CD4-positive, alpha-beta T cell (primary cell): ENCODE measurements at regions not wholly inside any gene's neighbourhood (a gene's known extent, or its start where the extent isn't known, plus 50 kb on each side); places are given as distances from the start of the nearest gene placed in this dataset.
"Not testable (repeated sequence)": the region's sequence is repeated elsewhere in the genome, so short reads cannot be mapped to it uniquely, and the experiment has no call there.

Source experiments
- ATAC-seq: fragments of 200-7000 bp; cut with Tn5 transposase; one replicate; pipeline ENCODE4 v1.10.0; 2022; ENCODE audit warnings: mild to moderate bottlenecking; ENCODE audit not compliant: poor library complexity
- CTCF ChIA-PET: fragments of 350-600 bp; sonication (Branson Sonifier 250); formaldehyde crosslinking; loops from one replicate; lab custom pipeline; 2021; ENCODE audit warnings: antibody characterized with exemption, inconsistent platforms; lab: Charles Lee
- POLR2A ChIA-PET: fragments of 350-600 bp; sonication (Branson Sonifier 250); formaldehyde crosslinking; loops from one replicate; lab custom pipeline; 2021; ENCODE audit warnings: antibody characterized with exemption, inconsistent platforms; lab: Charles Lee
- DNase-seq, 14 experiments: peaks; one replicate each; pipeline ENCODE4 v3.0.0-alpha.2; 2013 to 2020; ENCODE audit warnings: mixed read lengths in 2 of 14
- H3K27ac ChIP-seq, 2 donors: one replicate each; pipeline versions ENCODE4 v1.5.1 to v1.7.0; 2013; ENCODE audit warnings: low read length in 2 of 2, low read depth in 1 of 2, mild to moderate bottlenecking in 1 of 2
- H3K27me3 ChIP-seq, 2 experiments: 1 replicate in 1 of 2; 2 replicates in 1 of 2; pipeline versions ENCODE4 v1.6.1 to v1.7.0; 2013; ENCODE audit warnings: low read length in 2 of 2, control low read depth in 1 of 2, mild to moderate bottlenecking in 1 of 2, moderate library complexity in 1 of 2; ENCODE audit not compliant: insufficient read depth in 2 of 2, control insufficient read depth in 1 of 2
- H3K36me3 ChIP-seq: one replicate; pipeline ENCODE4 v1.6.1; 2013; ENCODE audit warnings: low read length, control low read depth; ENCODE audit not compliant: insufficient read depth
- H3K4me1 ChIP-seq: one replicate; pipeline ENCODE4 v1.6.1; 2013; ENCODE audit warnings: low read length, control low read depth; ENCODE audit not compliant: insufficient read depth
- H3K4me3 ChIP-seq: one replicate; pipeline ENCODE4 v1.5.1; 2013; ENCODE audit warnings: mild to moderate bottlenecking, low read length, moderate library complexity
- H3K9me3 ChIP-seq, 2 experiments: 1 replicate in 1 of 2; 2 replicates in 1 of 2; pipeline versions ENCODE4 v1.6.1 to v1.7.0; 2013; ENCODE audit warnings: low read length in 2 of 2, mild to moderate bottlenecking in 2 of 2, control low read depth in 1 of 2, moderate library complexity in 1 of 2; ENCODE audit not compliant: control insufficient read depth in 1 of 2, insufficient read depth in 1 of 2
- H3K27ac Mint-ChIP-seq: one replicate; pipeline ENCODE4 v1.8.0; 2020; ENCODE audit warnings: mixed read lengths
- H3K27me3 Mint-ChIP-seq: one replicate; pipeline ENCODE4 v1.8.0; 2021; ENCODE audit warnings: mixed read lengths
- H3K36me3 Mint-ChIP-seq: one replicate; pipeline ENCODE4 v1.8.0; 2021; ENCODE audit warnings: low read depth, mixed read lengths
- H3K4me1 Mint-ChIP-seq: one replicate; pipeline ENCODE4 v1.8.0; 2021; ENCODE audit warnings: low read depth, mixed read lengths
- H3K4me3 Mint-ChIP-seq: one replicate; pipeline ENCODE4 v1.8.0; 2020; ENCODE audit warnings: mild to moderate bottlenecking, mixed read lengths
- H3K9me3 Mint-ChIP-seq: one replicate; pipeline ENCODE4 v1.8.0; 2020; ENCODE audit warnings: mixed read lengths
- CTCF ChIP-seq: fragments of 200-600 bp; IDR thresholded peaks from one replicate; pipeline ENCODE4 v1.8.0; 2022; ENCODE audit warnings: antibody characterized with exemption, mild to moderate bottlenecking
- intact Hi-C, 2 experiments: fragments of 100-400 bp; cut with DNase I in 1 of 2; cut with micrococcal nuclease in 1 of 2; formaldehyde crosslinking; loops; one replicate each; pipeline versions ENCODE4 v1.15.1 to v1.9.0; 2023 to 2025; cut with DNase I, micrococcal nuclease

- no peak overlapping the region for H3K27ac ChIP-seq
- H3K27me3 ChIP-seq, result no peaks in the 10 kb centered on the region
- H3K36me3 ChIP-seq, result no peaks in the 10 kb centered on the region
- Mint-ChIP-seq H3K27me3 (no peaks in the 10 kb centered on the region), H3K36me3 (no peaks in the 10 kb centered on the region), H3K4me3 (no peak overlapping the region), H3K4me1 (no peaks in the 10 kb centered on the region), H3K9me3 (no peaks in the 10 kb centered on the region), H3K27ac (no peak overlapping the region)
- POLR2A ChIA-PET, result no interaction called here
- no peaks in the 10 kb centered on the region for H3K9me3 ChIP-seq
- intact Hi-C loops, result no loop called here
- no peak overlapping the region for H3K4me3 ChIP-seq
- DNase-seq (no peak), ATAC-seq (no peak)
- no peak for TF ChIP-seq CTCF
- CTCF ChIA-PET, result interaction anchor here (1.2 kb wide), 1 partner anchor 135 kb away, joined by 3 read pairs; no protein-coding TSS in a partner anchor
- no peaks in the 10 kb centered on the region for H3K4me1 ChIP-seq
These were observed 197.6 kb downstream of the LAT start for GRCh38 chr16:29182501-29182900.

- H3K9me3 ChIP-seq, H3K27me3 Mint-ChIP-seq, intact Hi-C loops, H3K27ac ChIP-seq, H3K36me3 Mint-ChIP-seq, H3K36me3 ChIP-seq, ATAC-seq, H3K27ac Mint-ChIP-seq, H3K9me3 Mint-ChIP-seq, H3K4me3 ChIP-seq, POLR2A ChIA-PET, H3K4me1 ChIP-seq, H3K27me3 ChIP-seq, H3K4me3 Mint-ChIP-seq, H3K4me1 Mint-ChIP-seq: not testable (repeated sequence)
- CTCF ChIA-PET, result interaction anchor here (1.2 kb wide), 1 partner anchor 136 kb away, joined by 3 read pairs; no protein-coding TSS in a partner anchor
- peak in 1 of 14 experiments; percentile 26 for DNase-seq
These were observed 197.1 kb downstream of the LAT start for GRCh38 chr16:29181921-29182411.

- H3K27ac Mint-ChIP-seq, H3K4me1 Mint-ChIP-seq, H3K27me3 Mint-ChIP-seq, H3K4me1 ChIP-seq, H3K27me3 ChIP-seq, H3K36me3 Mint-ChIP-seq, H3K36me3 ChIP-seq, H3K4me3 Mint-ChIP-seq, ATAC-seq, H3K27ac ChIP-seq, H3K9me3 Mint-ChIP-seq, DNase-seq, POLR2A ChIA-PET, intact Hi-C loops, H3K4me3 ChIP-seq, H3K9me3 ChIP-seq: not testable (repeated sequence)
- CTCF ChIA-PET, result interaction anchor here (1.2 kb wide), 1 partner anchor 136 kb away, joined by 3 read pairs; no protein-coding TSS in a partner anchor
These were observed 196.5 kb downstream of the LAT start for GRCh38 chr16:29181254-29181780.

GRCh38 chr16:29180206-29180600, 195.4 kb downstream of the LAT start:
- H3K36me3 Mint-ChIP-seq, H3K4me1 ChIP-seq, ATAC-seq, H3K9me3 Mint-ChIP-seq, H3K27me3 Mint-ChIP-seq, H3K4me3 ChIP-seq, H3K27ac Mint-ChIP-seq, H3K36me3 ChIP-seq, H3K27me3 ChIP-seq, H3K4me3 Mint-ChIP-seq, CTCF ChIA-PET, POLR2A ChIA-PET, DNase-seq, H3K9me3 ChIP-seq, intact Hi-C loops, H3K4me1 Mint-ChIP-seq, H3K27ac ChIP-seq: not testable (repeated sequence)

GRCh38 chr16:29179401-29180205, 194.8 kb downstream of the LAT start:
- intact Hi-C loops, H3K27me3 ChIP-seq, H3K27ac ChIP-seq, H3K4me3 Mint-ChIP-seq, H3K9me3 Mint-ChIP-seq, H3K4me1 Mint-ChIP-seq, H3K9me3 ChIP-seq, CTCF ChIA-PET, POLR2A ChIA-PET, ATAC-seq, H3K27me3 Mint-ChIP-seq, H3K36me3 Mint-ChIP-seq, H3K4me3 ChIP-seq, H3K36me3 ChIP-seq, DNase-seq, H3K4me1 ChIP-seq, H3K27ac Mint-ChIP-seq: not testable (repeated sequence)

- H3K4me3 ChIP-seq, H3K27ac Mint-ChIP-seq, H3K27ac ChIP-seq, H3K9me3 ChIP-seq, ATAC-seq, CTCF ChIA-PET, DNase-seq, H3K4me1 Mint-ChIP-seq, H3K4me1 ChIP-seq, intact Hi-C loops, H3K36me3 Mint-ChIP-seq, H3K9me3 Mint-ChIP-seq, H3K27me3 Mint-ChIP-seq, POLR2A ChIA-PET, H3K36me3 ChIP-seq, H3K4me3 Mint-ChIP-seq, H3K27me3 ChIP-seq: not testable (repeated sequence)
These were observed 193.3 kb downstream of the LAT start for GRCh38 chr16:29177888-29178726.
